Stimulated activated CD4-positive, alpha-beta T cell treated with anti-CD3 and anti-CD28 coated beads, Interleukin-12 subunit alpha, Interleukin-12 subunit beta, amount 100 ng/mL, for 4 hours (primary cell): ENCODE measurements at regions not wholly inside any gene's neighbourhood (a gene's known extent, or its start where the extent isn't known, plus 50 kb on each side); places are given as distances from the start of the nearest gene placed in this dataset.
"Not testable (repeated sequence)": the region's sequence is repeated elsewhere in the genome, so short reads cannot be mapped to it uniquely, and the experiment has no call there.

Experiments
- DNase-seq: peaks from one replicate; pipeline ENCODE4 v3.0.0-alpha.2; 2020

- DNase-seq: no peak
Observed at GRCh38 chr4:57777876-57778275, 667.7 kb upstream of the IGFBP7 start.

DNA sequence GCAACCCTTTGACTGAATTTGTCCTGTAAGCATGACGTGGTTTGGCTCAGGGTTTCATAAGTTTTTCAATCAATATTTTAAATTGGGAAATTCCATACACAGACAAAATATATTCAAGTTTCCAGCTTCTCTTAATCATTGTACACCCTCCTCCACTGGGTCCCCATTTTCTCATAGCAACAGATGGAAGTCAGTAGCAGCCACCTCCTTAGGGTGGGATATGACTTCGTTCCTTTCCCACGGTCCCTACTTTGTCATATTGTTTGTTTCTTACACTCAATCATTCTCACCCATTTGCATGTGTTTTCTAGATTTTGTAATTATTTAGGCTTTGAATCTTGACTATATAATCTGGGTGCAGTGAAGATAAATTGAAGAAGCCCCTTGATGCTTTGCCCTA, 664.5 kb upstream of the IGFBP7 start:
- DNase-seq: no peak

- DNase-seq: no peak
Observed at GRCh38 chr4:57774171-57774570, 664.0 kb upstream of the IGFBP7 start.

DNA sequence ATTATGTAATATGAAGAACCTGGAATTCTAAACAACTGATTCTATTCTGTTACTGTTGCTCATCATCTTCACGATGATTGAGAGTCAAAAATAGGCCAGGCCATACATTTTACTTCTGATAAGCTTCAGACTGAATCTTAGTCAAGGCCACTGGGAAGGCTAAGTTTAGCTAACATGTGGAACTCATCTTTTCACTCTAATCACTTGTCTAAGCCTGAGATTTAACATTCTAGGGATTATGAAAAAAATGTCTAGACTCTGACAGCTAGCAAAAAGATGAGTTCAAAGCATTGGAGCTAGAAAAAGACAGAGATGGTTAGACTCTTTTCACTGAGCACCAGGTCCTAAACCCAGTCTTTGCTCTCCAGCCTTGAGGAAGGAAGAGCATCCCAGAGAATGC, 656.2 kb upstream of the IGFBP7 start:
- DNase-seq: no peak

DNA sequence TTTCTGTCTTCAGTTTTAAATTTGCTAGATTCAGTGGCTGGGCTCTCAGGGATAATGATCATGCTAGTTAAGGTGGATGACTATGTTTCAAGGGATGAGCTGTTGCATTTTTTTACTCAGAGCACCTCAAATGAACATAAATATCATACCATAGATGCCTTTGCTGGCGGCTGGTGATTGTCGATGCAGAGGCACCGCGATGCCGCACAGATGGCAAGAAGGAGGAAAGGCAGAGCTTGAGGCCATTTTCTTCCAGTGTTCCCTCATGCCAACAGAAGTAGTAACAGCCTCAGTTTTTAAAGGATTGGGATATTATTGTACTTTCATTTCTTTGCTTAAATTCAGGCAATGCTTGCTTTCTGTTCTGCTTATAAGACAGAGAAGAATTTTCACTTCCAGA, 654.7 kb upstream of the IGFBP7 start:
- no peak for DNase-seq

DNA sequence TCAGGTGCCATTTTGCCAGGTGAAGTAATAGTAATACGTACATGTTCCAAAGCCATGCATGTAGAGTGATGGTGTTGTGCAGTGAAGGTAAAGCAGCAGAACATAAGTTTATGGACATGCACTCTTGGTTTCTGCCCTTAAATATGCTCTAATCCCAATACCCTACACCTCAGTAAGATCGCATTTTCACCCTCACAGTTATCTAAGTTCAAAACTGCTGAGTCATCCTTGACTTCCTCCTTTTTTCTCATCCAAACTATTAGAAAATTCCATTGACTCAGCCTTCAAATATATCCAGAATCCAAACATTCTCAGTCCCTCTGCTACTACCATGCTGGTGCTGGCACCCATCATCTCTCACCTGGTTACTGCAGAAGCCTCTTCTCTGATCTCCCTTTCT, 652.9 kb upstream of the IGFBP7 start:
- no peak for DNase-seq

- DNase-seq: no peak
Observed at GRCh38 chr4:57740625-57741190, 630.5 kb upstream of the IGFBP7 start.

DNA sequence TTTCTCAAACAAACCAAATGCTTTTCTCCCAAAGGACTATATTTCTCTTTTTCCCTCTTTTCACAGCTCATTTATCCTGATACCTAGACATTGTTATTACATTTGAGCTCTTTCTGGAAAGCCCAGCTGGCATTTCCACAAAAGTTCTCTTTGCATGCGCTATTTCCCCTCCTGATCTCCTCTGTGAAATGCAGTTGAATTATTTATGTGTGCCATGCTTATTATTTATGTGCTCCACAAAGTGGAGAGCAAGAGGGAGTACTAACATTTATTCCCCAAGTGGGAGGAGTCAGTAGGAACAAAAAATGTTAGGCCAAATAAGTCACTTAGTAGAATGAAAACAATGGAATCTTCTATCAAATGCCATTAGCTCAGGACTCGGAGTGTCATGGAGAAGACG, 626.6 kb upstream of the IGFBP7 start:
- no peak for DNase-seq

GRCh38 chr4:57734104-57734670, 624.0 kb upstream of the IGFBP7 start:
- DNase-seq: no peak

DNA sequence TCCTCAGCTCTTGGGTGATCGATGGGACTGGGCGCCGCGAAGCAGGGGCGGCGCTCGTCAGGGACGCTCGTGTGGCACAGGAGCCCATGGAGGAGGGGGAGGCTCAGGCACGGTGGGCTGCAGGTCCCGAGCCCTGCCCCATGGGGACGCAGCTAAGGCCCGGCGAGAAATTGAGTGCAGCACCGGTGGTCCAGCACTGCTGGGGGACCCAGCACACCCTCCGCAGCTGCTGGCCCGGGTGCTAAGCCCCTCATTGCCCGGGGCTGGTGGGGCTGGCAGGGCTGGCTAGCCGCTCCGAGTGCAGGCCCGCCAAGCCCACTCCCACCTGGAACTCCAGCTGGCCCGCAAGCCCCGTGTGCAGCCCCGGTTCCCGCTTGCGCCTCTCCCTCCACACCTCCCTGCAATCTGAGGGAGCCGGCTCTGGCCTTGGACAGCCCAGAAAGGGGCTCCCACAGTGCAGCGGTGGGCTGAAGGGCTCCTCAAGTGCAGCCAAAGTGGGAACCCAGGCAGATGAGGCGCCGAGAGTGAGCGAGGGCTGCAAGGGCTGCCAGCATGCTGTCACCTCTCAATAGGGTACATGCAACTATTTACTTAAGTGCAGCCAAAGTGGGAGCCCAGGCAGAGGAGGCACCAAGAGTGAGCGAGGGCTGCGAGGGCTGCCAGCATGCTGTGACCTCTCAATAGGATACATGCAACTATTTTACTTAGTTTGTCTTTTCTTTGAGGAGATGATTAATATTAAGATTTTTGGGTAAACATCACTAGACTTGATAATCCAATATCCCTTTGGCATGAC, 619.8 kb upstream of the IGFBP7 start:
- not testable (repeated sequence) for DNase-seq

- no peak for DNase-seq
Observed at GRCh38 chr4:57726154-57726553, 616.0 kb upstream of the IGFBP7 start.

- DNase-seq: no peak
Observed at GRCh38 chr4:57719456-57719855, 609.3 kb upstream of the IGFBP7 start.

DNA sequence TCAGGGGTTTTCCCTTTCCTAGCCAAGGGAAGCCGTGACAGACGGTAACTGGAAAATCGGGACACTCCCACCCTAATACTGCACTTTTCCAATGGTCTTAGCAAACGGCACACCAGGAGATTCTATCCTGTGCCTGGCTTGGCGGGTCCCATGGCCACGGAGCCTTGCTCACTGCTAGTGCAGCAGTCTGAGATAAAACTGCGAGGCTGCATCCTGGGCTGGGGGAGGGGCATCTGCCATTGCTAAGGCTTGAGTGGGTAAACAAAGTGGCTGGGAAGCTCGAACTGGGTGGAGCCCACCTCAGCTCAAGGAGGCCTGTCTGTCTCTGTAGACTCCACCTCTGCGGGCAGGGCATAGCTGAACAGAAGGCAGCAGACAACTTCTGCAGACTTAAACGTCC, 604.1 kb upstream of the IGFBP7 start:
- not testable (repeated sequence) for DNase-seq

GRCh38 chr4:57710053-57710452, 599.9 kb upstream of the IGFBP7 start:
- no peak for DNase-seq

GRCh38 chr4:57691370-57691769, 581.2 kb upstream of the IGFBP7 start:
- DNase-seq: no peak

DNA sequence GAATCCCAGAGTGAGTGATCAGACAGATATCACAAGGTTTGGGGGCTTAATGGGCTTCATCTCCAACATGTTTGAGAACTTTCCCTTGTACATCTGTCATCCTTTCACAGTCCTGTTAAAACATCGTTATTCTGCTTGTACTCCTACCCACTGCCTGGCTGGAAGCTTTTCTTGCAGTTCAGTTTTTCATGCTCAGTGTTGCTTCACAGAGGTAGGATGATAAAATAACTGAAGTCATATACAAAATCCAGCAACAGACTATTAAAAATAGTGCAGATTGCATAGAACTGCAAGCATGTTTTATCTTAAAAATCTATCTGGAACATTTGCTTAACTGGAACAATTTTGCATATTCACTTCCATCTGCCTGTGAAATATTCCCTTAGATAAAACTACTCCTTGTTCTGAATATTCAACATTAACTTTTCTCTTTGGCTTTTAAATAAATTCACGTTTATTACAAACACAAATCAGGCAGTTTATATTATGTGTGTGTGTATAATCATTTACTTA, 579.6 kb upstream of the IGFBP7 start:
- no peak for DNase-seq

DNA sequence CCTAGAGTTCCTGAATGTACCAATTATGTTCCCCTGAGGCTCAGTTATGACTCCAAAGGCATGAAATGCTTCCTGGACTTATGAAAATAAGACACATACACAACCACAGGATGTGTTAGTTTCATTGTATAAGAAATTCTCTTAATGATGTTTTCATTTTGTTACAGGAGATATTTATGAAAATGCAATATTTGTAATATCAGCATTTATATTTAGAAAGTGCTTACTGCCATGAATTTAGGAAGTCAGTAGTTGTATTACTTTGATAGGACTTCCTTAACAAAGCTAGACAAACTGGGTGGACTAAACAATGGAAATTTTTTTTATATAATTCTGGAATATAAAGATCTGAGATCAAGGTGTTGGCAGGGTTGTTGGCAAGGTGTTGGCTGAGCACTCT, 572.1 kb upstream of the IGFBP7 start:
- DNase-seq: no peak

GRCh38 chr4:57679969-57680368, 569.8 kb upstream of the IGFBP7 start:
- no peak for DNase-seq

DNA sequence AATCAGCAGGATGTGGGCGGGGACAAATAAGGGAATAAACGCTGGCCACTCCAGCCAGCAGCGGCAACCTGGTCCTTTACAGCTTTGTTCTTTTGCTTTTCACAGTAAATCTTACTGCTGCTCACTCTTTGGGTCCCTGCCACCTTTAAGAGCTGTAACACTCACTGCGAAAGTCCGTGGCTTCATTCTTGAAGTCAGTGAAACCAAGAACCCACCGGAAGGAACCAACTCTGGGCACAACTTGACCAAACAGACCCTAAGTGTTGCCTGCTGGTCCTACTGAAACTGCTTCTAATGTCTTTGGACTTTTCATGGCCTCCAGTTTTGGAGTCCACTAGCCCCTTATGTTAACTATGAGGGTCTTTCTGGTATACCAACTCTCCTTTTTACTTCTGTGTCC, 566.2 kb upstream of the IGFBP7 start:
- no peak for DNase-seq

- no peak for DNase-seq
Observed at GRCh38 chr4:57672846-57673433, 562.8 kb upstream of the IGFBP7 start.

DNA sequence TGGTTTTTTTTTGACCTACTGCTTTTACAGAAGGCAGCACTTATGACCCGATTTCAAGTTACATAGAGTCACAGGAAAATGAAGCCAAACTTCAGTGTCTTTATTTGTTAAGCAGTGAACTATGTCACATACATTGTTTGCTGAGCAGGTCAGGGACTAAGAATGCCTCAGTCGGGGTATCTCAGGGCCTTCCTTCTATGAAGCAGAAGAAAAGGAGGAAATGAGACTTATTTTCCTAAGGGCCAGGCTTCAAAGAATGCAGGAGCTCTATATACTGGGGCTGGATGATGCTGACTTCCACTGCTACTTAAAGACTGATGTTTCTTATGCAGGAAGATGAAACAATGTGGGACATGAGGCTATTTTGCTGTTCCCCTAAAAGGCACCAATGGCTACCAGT, 558.4 kb upstream of the IGFBP7 start:
- DNase-seq: no peak

GRCh38 chr4:57665806-57666205, 555.6 kb upstream of the IGFBP7 start:
- DNase-seq: no peak

- no peak for DNase-seq
Observed at GRCh38 chr4:57661517-57662090, 551.4 kb upstream of the IGFBP7 start.

- DNase-seq: no peak
Observed at GRCh38 chr4:57658673-57659072, 548.5 kb upstream of the IGFBP7 start.
